PC-9 (cell line): ENCODE measurements at regions not wholly inside any gene's neighbourhood (a gene's known extent, or its start where the extent isn't known, plus 50 kb on each side); places are given as distances from the start of the nearest gene placed in this dataset.

Experiments used
- BruUV-seq: library from RNA; stranded (reverse); fragments of 400-500 nt; replicated peaks from 2 replicates; lab custom pipeline; 2021; lab: Mats Ljungman, UMichigan
- CTCF ChIA-PET: fragments of 300-600 bp; sonication (Branson Sonifier 250); formaldehyde crosslinking; loops from one replicate; lab custom pipeline; 2022; ENCODE audit warnings: antibody characterized with exemption; lab: Charles Lee
- POLR2A ChIA-PET: fragments of 300-600 bp; sonication (Branson Sonifier 250); formaldehyde crosslinking; loops from one replicate; lab custom pipeline; 2022; ENCODE audit warnings: antibody characterized with exemption; ENCODE audit not compliant: unreplicated experiment; lab: Charles Lee
- DNase-seq, 2 experiments: peaks; one replicate each; pipeline versions ENCODE4 v3.0.0 to v3.0.0-alpha.2; 2015 to 2022; ENCODE audit warnings: mixed read lengths in 1 of 2
- H2AFZ ChIP-seq: fragments of 200-600 bp; sonication (generic); 2 replicates; pipeline ENCODE4 v1.8.1; 2017; ENCODE audit warnings: antibody characterized with exemption
- H3F3A ChIP-seq: fragments of 200-600 bp; sonication (generic); 2 replicates; pipeline ENCODE4 v1.8.1; 2017; ENCODE audit warnings: antibody characterized with exemption, mild to moderate bottlenecking, low read depth; ENCODE audit not compliant: insufficient read depth
- H3K27ac ChIP-seq: fragments of 200-600 bp; sonication (generic); 2 replicates; pipeline ENCODE4 v1.6.1; 2016; ENCODE audit warnings: mixed run types
- H3K27me3 ChIP-seq: fragments of 200-600 bp; sonication (generic); 2 replicates; pipeline ENCODE4 v1.6.1; 2016; ENCODE audit warnings: low read depth, mixed run types; ENCODE audit not compliant: insufficient read depth
- H3K36me3 ChIP-seq: fragments of 200-600 bp; sonication (generic); 2 replicates; pipeline ENCODE4 v1.6.1; 2016; ENCODE audit warnings: low read depth, mixed run types
- H3K4me1 ChIP-seq: fragments of 200-600 bp; sonication (generic); replicated peaks from 2 replicates; pipeline ENCODE4 v1.6.1; 2016; ENCODE audit warnings: mixed run types; ENCODE audit not compliant: insufficient read depth
- H3K4me2 ChIP-seq: fragments of 200-600 bp; sonication (generic); 2 replicates; pipeline ENCODE4 v1.6.1; 2017; ENCODE audit warnings: mixed run types
- H3K4me3 ChIP-seq: fragments of 200-600 bp; sonication (generic); 2 replicates; pipeline ENCODE4 v1.6.1; 2016; ENCODE audit warnings: mixed run types
- H3K79me2 ChIP-seq: fragments of 200-600 bp; sonication (generic); 2 replicates; pipeline ENCODE4 v1.6.1; 2017; ENCODE audit warnings: low read depth, mixed run types
- H3K9me2 ChIP-seq: fragments of 200-600 bp; sonication (generic); 2 replicates; pipeline ENCODE4 v1.8.1; 2017; ENCODE audit warnings: mild to moderate bottlenecking; ENCODE audit not compliant: insufficient read depth
- H3K9me3 ChIP-seq: fragments of 200-600 bp; sonication (generic); 2 replicates; pipeline ENCODE4 v1.8.1; 2016; ENCODE audit warnings: low read depth; ENCODE audit not compliant: insufficient read depth
- H4K20me1 ChIP-seq: fragments of 200-600 bp; sonication (generic); 2 replicates; pipeline ENCODE4 v1.8.1; 2017; ENCODE audit not compliant: insufficient read depth
- CTCF ChIP-seq: fragments of 200-600 bp; sonication (generic); conservative IDR thresholded peaks from 2 replicates; pipeline ENCODE4 v1.6.1; 2017; ENCODE audit warnings: mixed run types, antibody characterized with exemption, mild to moderate bottlenecking, moderate library complexity
- EZH2 ChIP-seq: fragments of 200-600 bp; sonication (generic); IDR thresholded peaks from 2 replicates; pipeline ENCODE4 v1.8.0; 2017; ENCODE audit warnings: antibody characterized with exemption, low read depth
- intact Hi-C: fragments of 100-400 bp; cut with micrococcal nuclease; formaldehyde crosslinking; loops from one replicate; pipeline ENCODE4 v1.10.0; 2022; ENCODE audit not compliant: unreplicated experiment

GRCh38 chr11:119474682-119475596, 52.0 kb upstream of the THY1 start:
- intact Hi-C loops, result loop anchor here (1.0 to 10.0 kb wide), 5 partner anchors 94 to 568 kb away; partner anchors contain the start of genes CBL and USP2
- H3K4me2 ChIP-seq, result peak overlapping the region; percentile 54
- no peaks in the 10 kb centered on the region for H4K20me1 ChIP-seq
- peaks cover 19% of the 10 kb centered on the region for H3K4me1 ChIP-seq
- H3K27ac ChIP-seq, result peak overlapping the region; percentile 34; the same call in 1 of the 2 replicates
- no peak overlapping the region for H2AFZ ChIP-seq
- BruUV-seq, result no TSS peak
- H3F3A ChIP-seq, result peaks cover 17% of the 10 kb centered on the region; the same call in 1 of the 2 replicates
- no peak overlapping the region for H3K4me3 ChIP-seq
- ChIA-PET CTCF (interaction anchor here (0.6 to 1.5 kb wide), 10 partner anchors 42 to 920 kb away, joined by 3 to 19 read pairs (median 4); partner anchors contain the start of genes HINFP, RNF26 and USP2), POLR2A (interaction anchor here (0.5 to 0.6 kb wide), 2 partner anchors 254 to 372 kb away, joined by 3 to 5 read pairs; partner anchors contain the start of gene NECTIN1)
- H3K27me3 ChIP-seq, result no peaks in the 10 kb centered on the region
- no peaks in the 10 kb centered on the region for H3K9me3 ChIP-seq
- no peaks in the 10 kb centered on the region for H3K79me2 ChIP-seq
- no peak for TF ChIP-seq EZH2
- TF ChIP-seq CTCF, result peak; percentile 98
- peak; percentile 64 to 75 for DNase-seq
- no peaks in the 10 kb centered on the region; the same call in 1 of the 2 replicates for H3K9me2 ChIP-seq
- no peaks in the 10 kb centered on the region for H3K36me3 ChIP-seq

GRCh38 chr11:119473901-119474681, 51.1 kb upstream of the THY1 start:
- no peaks in the 10 kb centered on the region for H3K36me3 ChIP-seq
- no peaks in the 10 kb centered on the region; the same call in 1 of the 2 replicates for H3K9me2 ChIP-seq
- POLR2A ChIA-PET, result no interaction called here
- H3K4me2 ChIP-seq, result no peak overlapping the region
- no peak for DNase-seq
- no TSS peak for BruUV-seq
- no peaks in the 10 kb centered on the region for H4K20me1 ChIP-seq
- intact Hi-C loops, result loop anchor here (1.0 to 10.0 kb wide), 5 partner anchors 93 to 567 kb away; partner anchors contain the start of genes CBL and USP2
- H3K9me3 ChIP-seq, result no peaks in the 10 kb centered on the region
- H3K27ac ChIP-seq, result no peak overlapping the region
- no peak overlapping the region for H2AFZ ChIP-seq
- H3K4me1 ChIP-seq, result peaks cover 19% of the 10 kb centered on the region
- H3K27me3 ChIP-seq, result no peaks in the 10 kb centered on the region
- H3F3A ChIP-seq, result peaks cover 17% of the 10 kb centered on the region; the same call in 1 of the 2 replicates
- no peaks in the 10 kb centered on the region for H3K79me2 ChIP-seq
- CTCF ChIA-PET, result interaction anchor here (0.6 to 1.5 kb wide), 7 partner anchors 92 to 353 kb away, joined by 3 to 19 read pairs (median 4); partner anchors contain the start of genes HINFP, RNF26 and USP2
- no peak for TF ChIP-seq CTCF
- TF ChIP-seq EZH2, result no peak
- no peak overlapping the region for H3K4me3 ChIP-seq

- Histone ChIP-seq H3K4me2 (no peak overlapping the region), H3K9me3 (no peaks in the 10 kb centered on the region), H3K36me3 (no peaks in the 10 kb centered on the region), H2AFZ (no peak overlapping the region), H3K4me1 (peaks cover 19% of the 10 kb centered on the region), H3K9me2 (no peaks in the 10 kb centered on the region; the same call in 1 of the 2 replicates), H3K27ac (no peak overlapping the region), H3K4me3 (no peak overlapping the region), H4K20me1 (no peaks in the 10 kb centered on the region), H3F3A (peaks cover 17% of the 10 kb centered on the region; the same call in 1 of the 2 replicates), H3K27me3 (no peaks in the 10 kb centered on the region), H3K79me2 (no peaks in the 10 kb centered on the region)
- BruUV-seq, result no TSS peak
- TF ChIP-seq EZH2 (no peak), CTCF (no peak)
- no peak for DNase-seq
- ChIA-PET CTCF (no interaction called here), POLR2A (no interaction called here)
- intact Hi-C loops, result loop anchor here (5.0 to 10.0 kb wide), 3 partner anchors 266 to 566 kb away; partner anchors contain the start of gene CBL
These were observed 50.3 kb upstream of the THY1 start for GRCh38 chr11:119473226-119473625.
